Fibroblast of lung (primary cell): ENCODE measurements at regions not wholly inside any gene's neighbourhood (a gene's known extent, or its start where the extent isn't known, plus 50 kb on each side); places are given as distances from the start of the nearest gene placed in this dataset.

Experiments
- CTCF ChIP-seq, 2 donors: IDR thresholded peaks in 1 of 2; conservative IDR thresholded peaks in 1 of 2; 1 replicate in 1 of 2; 2 replicates in 1 of 2; pipeline ENCODE4 v1.5.1; 2011 to 2012; ENCODE audit warnings: low read length in 2 of 2, control low read depth in 1 of 2, inconsistent platforms in 1 of 2, low read depth in 1 of 2, mild to moderate bottlenecking in 1 of 2
- EZH2 ChIP-seq: IDR thresholded peaks from 2 replicates; pipeline ENCODE4 v1.5.1; 2012; ENCODE audit warnings: low read length, control low read depth, mild to moderate bottlenecking; ENCODE audit errors: missing control alignments

GRCh38 chr3:34218706-34219385, 420.4 kb downstream of the PDCD6IP start:
- TF ChIP-seq CTCF (conservative IDR thresholded peaks at IDR 0.05 in 1 of 2, IDR thresholded peaks at IDR 0.05 in 1 of 2; ENCODE audit: low read depth in 1 of 2, low read length in 2 of 2), result no peak
- TF ChIP-seq EZH2, result no peak
